SHP77 treated with DMSO at 0.1 percent for 48 hours (cell line): ENCODE measurements at regions not wholly inside any gene's neighbourhood (a gene's known extent, or its start where the extent isn't known, plus 50 kb on each side); places are given as distances from the start of the nearest gene placed in this dataset.
"Not testable (repeated sequence)": the region's sequence is repeated elsewhere in the genome, so short reads cannot be mapped to it uniquely, and the experiment has no call there.

ENCODE experiments used
- DNase-seq: peaks from one replicate; lab custom pipeline; 2025; lab: John Stamatoyannopoulos, UW

GRCh38 chr5:120919017-120919416 lies 454.9 kb downstream of the PRR16 start:
- no peak for DNase-seq

GRCh38 chr5:120923026-120923425 lies 458.9 kb downstream of the PRR16 start:
- no peak for DNase-seq

GRCh38 chr5:120926471-120926870 lies 462.4 kb downstream of the PRR16 start:
- DNase-seq = no peak

DNA sequence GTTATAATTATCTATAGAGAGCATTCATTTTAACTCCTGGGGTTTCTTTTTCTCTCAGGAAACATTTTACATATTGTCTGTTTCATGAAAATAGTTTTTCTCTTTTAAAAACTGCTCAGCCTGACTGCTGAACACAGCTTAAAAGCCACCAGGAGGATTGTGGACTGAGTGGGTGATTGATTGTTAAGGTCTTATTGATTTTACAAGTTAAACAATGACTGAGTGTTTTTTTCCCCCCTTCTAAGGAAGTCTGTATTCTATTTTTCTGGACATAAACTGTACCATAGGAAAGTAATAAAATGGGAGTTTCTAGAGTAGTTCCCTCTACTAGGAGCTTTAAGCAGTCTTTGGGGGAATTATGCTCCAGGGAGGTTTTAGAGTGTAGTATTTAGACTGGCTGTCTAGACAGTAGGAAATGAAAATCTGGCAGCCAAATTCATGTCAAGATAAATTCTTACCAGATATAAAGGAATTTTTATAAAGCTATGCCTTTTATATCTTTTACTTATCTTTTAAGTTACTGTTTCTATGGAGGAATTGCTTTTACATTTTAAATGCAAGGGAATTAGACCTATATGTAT lies 463.9 kb downstream of the PRR16 start:
- DNase-seq = peak; percentile 1

GRCh38 chr5:120932480-120932879 lies 468.4 kb downstream of the PRR16 start:
- no peak for DNase-seq

GRCh38 chr5:120934031-120934430 lies 469.9 kb downstream of the PRR16 start:
- DNase-seq = no peak

- no peak for DNase-seq
These were observed 472.6 kb downstream of the PRR16 start for GRCh38 chr5:120936652-120937051.

DNA sequence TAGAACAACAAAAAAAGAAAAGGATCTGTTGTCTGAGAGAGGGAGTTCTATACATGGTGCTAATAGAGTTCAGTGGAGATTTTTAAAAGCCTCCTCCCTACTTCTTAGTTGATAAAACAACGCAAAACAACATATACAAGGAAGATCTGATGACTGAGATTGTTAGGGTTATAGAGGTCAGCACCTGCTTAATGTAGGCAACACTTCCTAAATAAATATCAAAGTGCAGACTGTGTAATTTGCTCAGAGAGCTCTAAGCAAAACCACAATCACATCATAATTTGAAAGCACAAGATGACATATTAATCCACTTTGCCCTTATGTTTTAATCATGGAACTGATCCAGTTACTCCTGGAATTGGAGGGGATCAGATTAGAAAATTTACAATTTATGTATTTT lies 474.5 kb downstream of the PRR16 start:
- no peak for DNase-seq

DNA sequence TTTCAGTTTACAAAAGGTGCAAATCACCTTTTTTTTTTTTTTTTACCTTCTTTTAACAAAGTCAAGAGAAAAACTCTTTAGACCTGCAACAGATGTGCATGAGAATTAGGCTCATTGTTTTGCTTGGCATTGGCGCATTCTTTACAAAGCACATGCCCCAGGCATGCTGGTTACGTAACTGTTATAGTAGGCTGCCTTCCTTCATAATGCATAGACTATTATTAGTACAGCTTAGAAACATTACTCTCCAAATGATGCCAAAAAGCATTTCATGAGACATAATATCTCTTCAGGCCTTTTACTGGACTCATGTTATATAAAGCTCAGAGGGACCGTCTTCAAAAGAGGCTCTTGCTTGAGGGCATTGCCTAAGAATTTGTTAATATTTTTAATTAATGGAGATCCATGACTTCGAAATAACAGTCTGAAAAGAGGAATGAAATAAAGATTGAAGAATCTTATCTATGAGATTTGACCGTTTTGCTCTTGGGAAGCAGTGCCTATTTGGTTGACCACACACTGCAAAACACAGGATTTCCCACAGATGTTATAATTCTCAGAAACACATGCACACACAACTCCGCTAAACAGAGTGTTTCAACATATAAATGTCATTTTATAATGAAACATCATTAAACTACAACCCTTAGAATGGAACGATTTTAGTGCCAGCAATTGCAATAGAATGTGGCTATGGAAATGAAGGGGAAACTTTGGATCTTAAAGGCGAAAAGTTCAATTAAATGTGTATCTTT lies 478.7 kb downstream of the PRR16 start:
- DNase-seq = no peak

- DNase-seq = not testable (repeated sequence)
These were observed 485.5 kb downstream of the PRR16 start for GRCh38 chr5:120949596-120949995.

- not testable (repeated sequence) for DNase-seq
These were observed 489.3 kb downstream of the PRR16 start for GRCh38 chr5:120953445-120953844.

GRCh38 chr5:120954255-120954654 lies 490.2 kb downstream of the PRR16 start:
- DNase-seq = no peak

GRCh38 chr5:120955795-120956194 lies 491.7 kb downstream of the PRR16 start:
- DNase-seq = no peak

- DNase-seq = no peak
These were observed 494.9 kb downstream of the PRR16 start for GRCh38 chr5:120958877-120959485.

GRCh38 chr5:120960510-120960909 lies 496.4 kb downstream of the PRR16 start:
- no peak for DNase-seq

GRCh38 chr5:120967366-120967765 lies 503.3 kb downstream of the PRR16 start:
- DNase-seq = no peak

- DNase-seq = no peak
These were observed 510.6 kb downstream of the PRR16 start for GRCh38 chr5:120974690-120975089.

DNA sequence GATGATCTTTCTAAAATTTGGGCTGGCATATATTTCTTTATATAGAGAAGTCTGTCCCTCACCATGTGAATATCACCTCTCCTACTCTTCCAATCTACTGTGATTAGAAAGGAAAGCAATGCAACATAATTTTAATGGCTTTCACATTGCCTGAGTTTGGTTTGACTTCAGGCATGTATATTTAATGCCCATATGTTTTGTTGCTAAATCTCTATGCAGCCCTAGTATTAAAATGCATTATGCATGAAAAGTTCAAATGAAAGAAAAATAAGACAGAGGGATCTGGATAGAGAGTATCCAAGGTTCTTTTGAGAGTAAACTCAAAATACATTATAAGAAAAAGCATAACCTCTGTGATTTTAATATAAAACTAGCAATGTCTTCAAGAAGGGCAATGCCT lies 518.3 kb downstream of the PRR16 start:
- no peak for DNase-seq

GRCh38 chr5:120985526-120985925 lies 521.4 kb downstream of the PRR16 start:
- DNase-seq = no peak

GRCh38 chr5:120988491-120988890 lies 524.4 kb downstream of the PRR16 start:
- DNase-seq = no peak

- no peak for DNase-seq
These were observed 524.8 kb downstream of the PRR16 start for GRCh38 chr5:120988941-120989340.

DNA sequence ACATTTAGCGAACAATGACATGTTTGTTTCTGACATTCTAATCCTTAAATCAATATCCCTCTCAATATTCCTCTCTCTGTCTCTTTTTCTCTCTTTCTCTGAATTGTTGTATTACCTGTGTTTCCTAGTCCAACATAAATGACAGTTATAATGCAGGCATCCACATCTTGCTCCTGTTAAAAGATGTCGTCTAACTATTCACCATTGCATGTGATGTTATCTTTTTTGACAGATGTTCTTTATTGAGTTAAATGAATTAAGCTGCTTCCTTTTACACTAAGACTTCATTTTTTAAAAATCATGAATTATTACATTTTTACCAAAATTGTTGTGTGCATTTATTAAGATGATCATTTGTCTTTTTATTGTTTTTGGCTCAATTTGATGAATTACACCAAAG lies 527.5 kb downstream of the PRR16 start:
- no peak for DNase-seq

DNA sequence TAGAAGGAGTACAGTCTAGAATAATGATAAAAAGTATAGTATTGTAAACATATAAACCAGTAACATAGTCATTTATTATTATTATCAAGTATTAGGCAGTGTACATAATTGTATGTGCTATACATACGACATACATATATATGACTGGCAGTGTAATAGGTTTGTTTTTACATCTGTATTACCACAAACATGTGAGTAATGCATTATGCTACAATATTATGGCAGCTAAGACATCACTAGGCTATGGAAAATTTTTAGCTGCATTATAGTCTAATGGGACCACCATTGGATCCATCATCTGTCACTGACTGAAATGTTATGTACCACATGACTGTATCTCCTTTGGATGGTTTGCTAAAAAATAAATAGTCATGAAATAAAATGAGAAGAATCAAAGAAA lies 530.0 kb downstream of the PRR16 start:
- no peak for DNase-seq
